Stimulated activated CD8-positive, alpha-beta memory T cell treated with anti-CD3 and anti-CD28 coated beads, Interleukin-4, amount 100 ng/mL, for 48 hours (primary cell): ENCODE measurements at regions not wholly inside any gene's neighbourhood (a gene's known extent, or its start where the extent isn't known, plus 50 kb on each side); places are given as distances from the start of the nearest gene placed in this dataset.

ENCODE experiments used
- DNase-seq: peaks from one replicate; pipeline ENCODE4 v3.0.0-alpha.2; 2020

DNA sequence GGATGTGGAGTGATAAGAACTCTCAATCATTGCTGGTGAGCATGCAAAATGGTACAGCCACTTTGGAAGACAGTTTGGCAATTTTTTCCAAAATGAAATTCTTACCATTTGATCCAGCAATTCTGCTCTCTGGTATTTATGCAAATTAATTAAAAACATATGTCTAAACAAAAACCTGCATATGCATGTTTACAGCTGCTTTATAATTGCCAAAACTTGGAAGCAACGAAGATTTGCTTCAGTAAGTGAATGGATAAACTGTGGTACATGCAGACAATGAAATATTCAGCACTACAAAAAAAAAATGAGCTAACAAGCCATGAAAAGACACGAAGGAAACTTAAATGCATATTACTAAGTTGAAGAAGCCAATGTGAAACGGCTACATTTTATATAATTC, 55.5 kb upstream of the SMLR1 start:
- DNase-seq, result no peak

DNA sequence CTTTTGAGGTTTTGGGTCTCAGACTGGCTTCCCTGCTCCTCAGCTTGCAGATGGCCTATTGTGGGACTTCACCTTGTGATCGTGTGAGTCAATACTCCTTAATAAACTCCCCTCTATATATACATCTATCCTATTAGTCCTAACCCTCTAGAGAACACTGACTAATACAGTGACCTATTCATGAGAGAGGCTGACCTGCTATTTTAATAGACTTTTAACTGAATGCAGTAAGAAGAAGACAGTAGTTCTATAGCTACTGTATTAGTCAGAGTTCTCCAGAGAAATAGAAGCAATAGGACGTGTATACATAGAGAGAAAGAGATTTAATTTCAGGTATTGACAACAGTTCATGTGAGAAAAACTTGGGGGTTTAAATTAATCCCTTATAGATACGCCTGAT, 53.3 kb upstream of the SMLR1 start:
- DNase-seq, result no peak

DNA sequence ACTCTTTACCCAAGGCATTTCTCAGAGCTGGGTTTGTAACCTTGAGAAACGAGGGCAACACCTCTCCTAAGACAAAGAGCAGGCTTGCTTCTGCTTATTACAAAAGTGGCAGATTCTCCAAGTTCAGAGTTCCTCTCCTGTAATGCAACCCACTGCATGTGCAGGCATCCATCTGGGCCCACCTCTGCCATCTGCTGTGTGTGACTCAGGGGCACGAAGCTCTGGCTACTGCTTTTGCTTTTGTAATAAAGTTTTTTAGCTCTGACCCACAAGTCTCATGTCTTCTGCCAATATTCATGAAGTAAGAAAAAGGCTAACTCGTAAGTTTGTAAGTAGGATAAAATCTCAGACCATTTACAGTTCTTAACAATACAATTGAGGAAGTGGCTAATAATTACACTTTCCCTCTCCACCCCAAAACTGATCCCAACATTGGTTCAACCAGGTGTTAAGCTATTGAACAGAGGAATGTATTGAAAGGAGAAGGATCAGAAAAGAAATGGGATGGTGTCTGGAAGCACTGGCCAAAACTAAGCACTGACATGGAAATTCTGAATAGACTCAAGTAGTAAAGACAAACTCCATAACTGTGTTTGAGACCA, 51.7 kb upstream of the SMLR1 start:
- DNase-seq, result no peak

DNA sequence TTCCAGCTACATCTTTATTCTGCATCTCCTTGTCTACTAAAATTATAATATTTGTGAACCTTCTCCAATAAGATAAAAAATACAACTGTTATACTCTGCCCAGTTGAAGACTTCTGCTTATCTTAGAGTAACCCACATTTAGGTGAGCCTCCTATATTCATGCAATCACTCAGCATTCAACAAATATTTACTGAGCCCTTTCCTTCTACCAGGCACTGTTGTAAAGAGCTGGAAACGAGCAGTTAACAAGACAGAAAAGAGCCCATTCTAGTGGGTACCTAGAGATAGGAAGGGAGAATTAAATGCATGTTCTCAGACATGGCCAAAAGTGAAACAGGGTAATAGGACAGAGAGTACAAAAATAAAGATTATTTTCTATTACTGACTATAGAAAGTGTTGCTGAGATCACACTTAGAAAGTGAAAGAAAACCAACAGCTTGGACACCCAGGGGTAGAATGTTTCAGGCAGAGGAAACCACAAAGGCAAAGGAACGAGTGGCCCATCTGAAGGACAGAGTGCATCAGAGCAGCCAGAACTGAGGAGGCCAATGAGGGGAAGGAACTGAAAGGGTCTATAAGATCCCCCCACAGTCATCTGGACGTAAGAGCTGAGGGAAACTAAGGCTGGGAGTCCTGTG, 50.8 kb upstream of the SMLR1 start:
- no peak for DNase-seq
